Erythroblast (primary cell): ENCODE measurements at regions not wholly inside any gene's neighbourhood (a gene's known extent, or its start where the extent isn't known, plus 50 kb on each side); places are given as distances from the start of the nearest gene placed in this dataset.

ENCODE experiments used
- GATA1 ChIP-seq: IDR thresholded peaks from 2 replicates; pipeline ENCODE4 v1.6.1; 2011; ENCODE audit warnings: low read depth, mild to moderate bottlenecking, control low read depth, low read length, moderate library complexity
- POLR2A ChIP-seq: IDR thresholded peaks from 2 replicates; pipeline ENCODE4 v1.6.1; 2011; ENCODE audit warnings: mild to moderate bottlenecking, low read length

GRCh38 chr3:106423321-106424225 is 554.8 kb upstream of the CBLB start:
- no peak for TF ChIP-seq POLR2A
- no peak for TF ChIP-seq GATA1
